Neuron (in vitro differentiated cells): ENCODE measurements at regions not wholly inside any gene's neighbourhood (a gene's known extent, or its start where the extent isn't known, plus 50 kb on each side); places are given as distances from the start of the nearest gene placed in this dataset.

Experiments used
- H2AFZ ChIP-seq: one replicate; pipeline ENCODE4 v1.6.1; 2013; ENCODE audit warnings: low read depth, mild to moderate bottlenecking, inconsistent platforms, low read length, moderate library complexity
- H3K27me3 ChIP-seq: one replicate; pipeline ENCODE4 v1.6.1; 2013; ENCODE audit warnings: low read length; ENCODE audit not compliant: insufficient read depth
- H3K36me3 ChIP-seq: one replicate; pipeline ENCODE4 v1.6.1; 2013; ENCODE audit warnings: low read length; ENCODE audit not compliant: insufficient read depth
- H3K4me1 ChIP-seq: one replicate; pipeline ENCODE4 v1.6.1; 2013; ENCODE audit warnings: low read length; ENCODE audit not compliant: insufficient read depth
- H3K4me3 ChIP-seq: 2 replicates; pipeline ENCODE4 v1.5.1; 2013; ENCODE audit warnings: mild to moderate bottlenecking, low read length, moderate library complexity
- H3K9me3 ChIP-seq: one replicate; pipeline ENCODE4 v1.6.1; 2013; ENCODE audit warnings: low read length

DNA sequence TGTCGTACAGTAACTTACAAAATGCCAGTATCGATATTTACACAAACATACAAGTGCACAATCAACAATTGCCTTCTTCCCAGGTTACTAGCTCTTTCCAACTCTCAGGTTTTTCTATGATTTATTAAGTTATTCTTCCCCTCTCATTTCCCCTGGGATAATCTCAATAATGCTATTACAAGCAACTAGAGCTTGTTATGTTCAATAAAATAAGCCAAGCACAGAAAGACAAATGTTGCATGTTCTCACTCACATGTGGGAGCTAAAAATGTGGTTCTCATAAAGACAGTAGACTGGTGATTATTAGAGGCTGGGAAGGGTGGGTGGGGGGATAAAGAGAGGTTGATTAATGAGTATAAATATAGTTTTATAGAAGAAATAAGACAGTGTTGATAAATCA lies 577.1 kb downstream of the HACE1 start:
- Histone ChIP-seq H2AFZ (no peak overlapping the region), H3K36me3 (no peaks in the 10 kb centered on the region), H3K27me3 (no peaks in the 10 kb centered on the region), H3K4me1 (no peaks in the 10 kb centered on the region), H3K9me3 (no peaks in the 10 kb centered on the region), H3K4me3 (no peak overlapping the region)

DNA sequence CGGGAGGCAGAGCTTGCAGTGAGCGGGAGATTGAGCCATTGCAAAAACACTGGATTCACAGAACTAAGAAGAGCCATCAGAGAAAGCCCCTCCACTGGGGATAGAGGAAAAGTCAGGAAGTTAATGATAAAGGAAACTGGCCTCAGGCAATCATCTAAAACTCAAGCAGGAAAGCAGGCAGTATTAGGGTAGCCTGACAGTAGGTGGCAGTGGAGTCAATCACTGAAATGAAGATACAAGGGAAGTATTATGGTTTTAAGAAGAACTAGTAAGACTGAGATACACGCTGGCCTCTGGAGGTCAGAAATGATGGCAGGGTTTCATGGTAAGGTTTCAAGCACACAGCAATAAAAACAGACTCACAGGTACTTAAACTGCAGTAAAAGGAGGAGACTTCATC lies 578.3 kb downstream of the HACE1 start:
- no peaks in the 10 kb centered on the region for H3K4me1 ChIP-seq
- H3K9me3 ChIP-seq: no peaks in the 10 kb centered on the region
- H2AFZ ChIP-seq: no peak overlapping the region
- no peak overlapping the region for H3K4me3 ChIP-seq
- no peaks in the 10 kb centered on the region for H3K27me3 ChIP-seq
- no peaks in the 10 kb centered on the region for H3K36me3 ChIP-seq

DNA sequence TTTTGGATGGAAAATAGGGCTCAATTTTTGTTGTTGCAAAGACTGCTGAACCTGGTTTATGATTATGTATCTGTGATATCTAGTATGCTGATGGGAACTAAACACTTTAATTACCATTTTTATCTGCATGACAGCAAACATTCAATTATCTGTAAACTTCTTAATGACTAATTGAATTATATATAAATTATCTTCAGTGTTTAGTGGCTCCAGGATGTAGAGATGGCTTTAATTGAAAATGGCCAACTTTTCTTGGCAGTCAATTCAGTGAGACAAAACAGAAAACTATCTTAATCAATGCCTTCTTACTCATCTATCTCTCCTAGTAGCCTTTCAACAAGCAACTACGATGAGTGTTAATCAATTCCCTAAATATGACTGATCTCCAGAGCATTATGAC lies 591.3 kb downstream of the HACE1 start:
- Histone ChIP-seq H3K27me3 (no peaks in the 10 kb centered on the region), H3K4me1 (no peaks in the 10 kb centered on the region), H3K9me3 (no peaks in the 10 kb centered on the region), H2AFZ (no peak overlapping the region), H3K4me3 (no peak overlapping the region), H3K36me3 (no peaks in the 10 kb centered on the region)

DNA sequence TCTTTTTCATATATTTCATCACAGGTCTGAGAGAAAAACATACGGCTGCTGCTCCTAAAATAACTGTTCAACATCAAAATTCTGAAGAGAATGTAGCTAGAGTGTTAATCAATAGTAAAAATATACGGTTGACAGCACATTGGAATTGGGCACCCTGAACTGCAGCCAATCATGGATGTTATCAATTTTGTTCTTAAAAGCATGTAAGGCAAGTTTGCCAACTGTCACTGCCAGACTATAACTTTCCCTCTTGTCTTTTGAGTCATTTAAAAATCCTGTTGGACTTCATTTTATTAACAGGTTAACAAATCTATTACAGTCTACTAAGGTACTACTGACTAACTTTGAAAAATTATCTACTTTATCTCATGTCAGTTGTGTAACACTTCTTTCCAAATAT lies 592.8 kb downstream of the HACE1 start:
- no peaks in the 10 kb centered on the region for H3K36me3 ChIP-seq
- H3K4me3 ChIP-seq: no peak overlapping the region
- H3K4me1 ChIP-seq: no peaks in the 10 kb centered on the region
- no peaks in the 10 kb centered on the region for H3K27me3 ChIP-seq
- no peak overlapping the region for H2AFZ ChIP-seq
- no peaks in the 10 kb centered on the region for H3K9me3 ChIP-seq

DNA sequence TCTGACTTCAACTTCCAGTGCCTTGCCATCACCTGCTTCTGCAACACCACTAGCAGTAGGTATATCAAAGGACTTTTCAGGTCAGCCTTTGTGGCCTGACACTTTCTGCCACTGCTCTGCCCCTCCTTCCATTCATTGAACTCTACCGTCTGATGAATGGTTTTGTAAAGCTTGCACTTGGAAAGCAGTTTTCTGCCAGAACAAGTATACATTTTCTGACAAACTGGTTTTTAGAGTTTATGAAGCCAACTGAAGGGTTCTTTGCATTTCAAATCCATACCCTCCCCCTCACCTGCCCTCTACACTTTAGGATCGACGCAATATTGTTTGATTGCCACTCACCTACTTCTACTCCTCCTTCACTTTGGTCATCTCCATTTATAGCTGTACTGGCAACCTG lies 603.1 kb downstream of the HACE1 start:
- H3K27me3 ChIP-seq: no peaks in the 10 kb centered on the region
- H3K4me3 ChIP-seq: no peak overlapping the region
- no peaks in the 10 kb centered on the region for H3K36me3 ChIP-seq
- H3K4me1 ChIP-seq: no peaks in the 10 kb centered on the region
- H3K9me3 ChIP-seq: no peaks in the 10 kb centered on the region
- H2AFZ ChIP-seq: no peak overlapping the region

DNA sequence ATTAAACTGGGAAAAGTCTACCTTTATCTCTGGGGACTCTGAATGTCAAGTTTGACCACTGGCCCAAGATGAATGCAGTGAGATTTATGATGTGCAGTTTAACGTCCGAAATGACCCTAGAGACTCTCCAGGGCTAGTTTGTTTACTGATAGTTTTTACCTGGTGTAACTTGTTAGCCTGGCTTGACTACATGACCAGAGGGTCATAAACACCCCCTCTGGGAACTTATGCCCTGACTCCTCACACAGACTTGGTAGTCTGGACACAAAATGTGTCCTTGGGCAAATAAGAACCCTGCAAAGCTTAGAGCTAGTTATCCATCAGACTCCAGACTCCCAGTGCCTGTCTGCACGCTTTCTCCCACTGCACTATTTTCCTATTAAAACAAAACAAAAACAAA lies 606.5 kb downstream of the HACE1 start:
- no peaks in the 10 kb centered on the region for H3K9me3 ChIP-seq
- H3K27me3 ChIP-seq: no peaks in the 10 kb centered on the region
- no peak overlapping the region for H2AFZ ChIP-seq
- H3K36me3 ChIP-seq: no peaks in the 10 kb centered on the region
- no peak overlapping the region for H3K4me3 ChIP-seq
- H3K4me1 ChIP-seq: no peaks in the 10 kb centered on the region

DNA sequence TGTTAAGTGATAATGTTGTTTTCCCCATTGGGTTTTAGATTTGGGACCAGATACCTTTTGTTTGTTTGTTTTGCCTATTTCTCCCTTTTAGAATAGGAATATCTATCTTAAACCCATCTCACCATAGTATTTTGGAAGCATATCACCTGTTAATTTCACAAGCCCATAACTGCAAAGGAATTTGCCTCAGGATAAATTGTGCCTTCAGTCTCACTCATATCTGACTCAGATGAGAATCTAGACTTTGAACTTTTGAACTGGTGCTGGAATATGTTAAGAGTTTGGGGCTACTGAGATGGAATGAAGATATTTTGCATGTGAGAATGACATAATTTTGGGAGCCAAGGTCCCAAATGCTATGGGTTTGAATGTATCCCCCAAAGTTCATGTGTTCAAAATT lies 607.4 kb downstream of the HACE1 start:
- Histone ChIP-seq H3K9me3 (no peaks in the 10 kb centered on the region), H3K4me1 (no peaks in the 10 kb centered on the region), H3K36me3 (no peaks in the 10 kb centered on the region), H3K27me3 (no peaks in the 10 kb centered on the region), H3K4me3 (no peak overlapping the region), H2AFZ (no peak overlapping the region)

DNA sequence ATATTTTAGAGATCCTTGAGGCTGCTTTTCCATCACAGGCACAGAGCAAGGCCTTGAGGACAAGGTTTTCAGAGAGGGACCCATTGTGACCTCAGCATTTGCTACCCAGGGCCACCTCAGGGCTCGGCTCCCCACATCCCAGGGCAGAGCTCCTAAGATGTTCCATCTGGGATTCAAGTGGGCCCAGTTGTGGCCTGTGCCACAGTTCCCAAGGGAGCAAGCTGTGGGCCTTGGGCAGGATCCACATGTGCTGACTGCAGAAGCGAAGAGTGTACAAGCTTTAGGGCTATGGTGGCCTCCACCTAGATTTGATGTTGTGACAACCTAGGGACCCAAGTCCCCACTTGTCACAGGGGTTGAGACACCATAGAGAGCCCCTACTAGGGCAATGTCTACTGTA lies 608.1 kb downstream of the HACE1 start:
- Histone ChIP-seq H3K4me1 (no peaks in the 10 kb centered on the region), H3K4me3 (no peak overlapping the region), H2AFZ (no peak overlapping the region), H3K36me3 (no peaks in the 10 kb centered on the region), H3K9me3 (no peaks in the 10 kb centered on the region), H3K27me3 (no peaks in the 10 kb centered on the region)

DNA sequence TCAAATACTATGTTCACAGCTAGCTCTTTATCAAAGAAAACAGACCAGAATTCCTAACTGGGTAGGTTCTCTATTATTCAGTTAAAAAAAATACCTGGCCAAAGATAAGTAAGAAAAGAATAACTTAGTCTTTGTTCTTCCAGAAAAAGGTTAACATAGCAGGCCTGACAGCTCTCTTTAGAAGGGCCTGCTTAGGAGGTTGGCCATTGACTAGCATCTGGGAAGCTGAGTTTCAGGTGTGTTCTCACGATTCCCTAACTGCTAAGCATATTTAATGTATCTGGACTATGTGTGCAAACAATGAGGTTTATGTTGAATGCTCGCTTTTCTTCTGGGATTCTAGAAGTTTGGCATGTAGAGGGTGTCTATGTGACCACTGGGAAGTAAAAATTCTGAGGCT lies 618.9 kb downstream of the HACE1 start:
- no peaks in the 10 kb centered on the region for H3K27me3 ChIP-seq
- H2AFZ ChIP-seq: no peak overlapping the region
- no peak overlapping the region for H3K4me3 ChIP-seq
- no peaks in the 10 kb centered on the region for H3K36me3 ChIP-seq
- no peaks in the 10 kb centered on the region for H3K9me3 ChIP-seq
- no peaks in the 10 kb centered on the region for H3K4me1 ChIP-seq

DNA sequence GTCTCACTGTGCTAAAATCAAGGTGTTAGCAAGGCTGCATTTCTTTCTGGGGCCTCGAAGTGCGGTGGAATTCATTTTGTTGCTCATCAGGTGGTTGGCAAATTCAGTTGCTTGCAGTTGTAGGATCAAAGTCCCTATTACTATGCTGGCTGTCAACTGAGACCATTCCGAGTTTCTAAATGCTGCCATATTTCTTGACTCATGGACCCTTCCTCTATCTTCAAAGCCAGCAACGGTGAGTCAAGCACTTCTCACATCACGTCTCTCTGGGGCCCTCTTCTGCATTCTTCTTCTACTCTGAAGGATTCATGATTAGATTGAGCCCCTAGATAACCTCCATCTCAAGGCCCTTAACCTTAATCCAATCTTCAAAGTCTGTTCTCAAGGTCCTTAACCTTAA lies 619.7 kb downstream of the HACE1 start:
- H3K4me3 ChIP-seq: no peak overlapping the region
- no peak overlapping the region for H2AFZ ChIP-seq
- no peaks in the 10 kb centered on the region for H3K27me3 ChIP-seq
- no peaks in the 10 kb centered on the region for H3K9me3 ChIP-seq
- H3K36me3 ChIP-seq: no peaks in the 10 kb centered on the region
- no peaks in the 10 kb centered on the region for H3K4me1 ChIP-seq

DNA sequence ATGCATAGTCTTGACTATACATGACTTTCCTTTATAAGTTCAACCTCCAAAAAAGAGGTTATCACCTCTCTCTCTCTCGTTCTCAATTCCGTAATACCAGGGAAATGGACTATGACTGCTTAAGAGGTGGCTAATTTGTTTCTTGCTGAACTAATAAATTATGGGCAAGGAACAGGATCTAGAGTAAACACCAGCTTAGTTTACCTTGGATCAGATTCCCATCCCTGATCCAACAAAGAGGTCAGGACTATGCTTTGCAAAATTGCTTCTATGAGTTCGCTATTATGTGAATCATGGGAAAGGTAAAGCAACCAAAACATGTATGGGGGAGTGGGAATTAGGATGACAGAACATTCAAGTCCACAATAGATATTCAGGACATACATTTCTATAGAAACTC lies 630.7 kb downstream of the HACE1 start:
- Histone ChIP-seq H2AFZ (no peak overlapping the region), H3K36me3 (no peaks in the 10 kb centered on the region), H3K4me1 (no peaks in the 10 kb centered on the region), H3K27me3 (no peaks in the 10 kb centered on the region), H3K9me3 (no peaks in the 10 kb centered on the region), H3K4me3 (no peak overlapping the region)

DNA sequence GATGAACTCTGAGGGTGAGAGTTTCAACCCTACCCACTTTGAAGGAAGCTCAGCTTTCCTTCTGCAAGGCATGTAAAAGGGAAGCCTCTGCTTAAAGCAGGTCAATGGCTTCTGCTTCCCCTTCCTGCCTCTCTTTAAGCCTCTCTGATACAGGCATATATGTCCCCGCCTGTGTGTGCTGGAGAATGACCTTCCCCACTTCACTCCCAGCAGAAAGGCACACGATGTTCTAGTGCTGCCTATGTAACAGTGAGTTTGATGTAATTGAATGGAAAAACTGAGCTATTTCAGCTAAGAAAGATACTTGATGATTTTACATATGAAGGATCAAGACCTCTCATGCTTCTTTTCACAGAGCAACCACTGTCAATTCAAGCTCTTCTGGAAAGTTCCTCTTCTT lies 632.2 kb downstream of the HACE1 start:
- Histone ChIP-seq H3K4me3 (no peak overlapping the region), H3K9me3 (no peaks in the 10 kb centered on the region), H3K27me3 (no peaks in the 10 kb centered on the region), H2AFZ (no peak overlapping the region), H3K36me3 (no peaks in the 10 kb centered on the region), H3K4me1 (no peaks in the 10 kb centered on the region)

DNA sequence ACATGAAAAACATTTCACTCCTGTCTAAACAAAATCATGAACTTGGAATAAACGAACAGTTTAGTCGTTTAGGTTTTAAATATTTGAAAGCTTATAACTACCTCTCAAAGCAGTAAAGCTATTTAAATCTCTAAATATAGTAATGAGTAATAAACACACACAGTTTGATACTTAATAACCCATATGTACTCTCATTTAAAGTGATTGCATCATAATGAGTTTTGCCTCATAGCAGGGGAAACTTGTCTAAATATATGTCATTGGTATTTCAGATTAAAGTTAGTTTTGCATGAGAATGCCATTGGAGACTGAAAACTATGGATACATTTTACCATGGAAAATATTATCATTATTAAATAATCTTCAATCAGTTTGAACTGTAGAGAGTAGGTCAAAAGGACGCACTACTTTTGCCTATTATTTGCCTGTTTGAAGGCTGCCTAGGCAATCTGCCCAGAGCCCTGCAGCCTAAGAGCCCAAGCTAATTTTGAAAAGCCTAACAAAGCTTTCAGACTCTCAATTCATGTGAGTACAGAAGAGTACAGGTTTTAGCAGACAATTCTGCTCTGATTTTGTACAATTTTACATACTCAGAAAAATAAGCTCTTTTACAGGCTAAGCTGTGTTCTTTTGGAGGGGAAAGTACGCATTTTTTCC lies 632.8 kb downstream of the HACE1 start:
- H3K27me3 ChIP-seq: no peaks in the 10 kb centered on the region
- no peaks in the 10 kb centered on the region for H3K9me3 ChIP-seq
- no peaks in the 10 kb centered on the region for H3K4me1 ChIP-seq
- H3K4me3 ChIP-seq: no peak overlapping the region
- H3K36me3 ChIP-seq: no peaks in the 10 kb centered on the region
- H2AFZ ChIP-seq: no peak overlapping the region

DNA sequence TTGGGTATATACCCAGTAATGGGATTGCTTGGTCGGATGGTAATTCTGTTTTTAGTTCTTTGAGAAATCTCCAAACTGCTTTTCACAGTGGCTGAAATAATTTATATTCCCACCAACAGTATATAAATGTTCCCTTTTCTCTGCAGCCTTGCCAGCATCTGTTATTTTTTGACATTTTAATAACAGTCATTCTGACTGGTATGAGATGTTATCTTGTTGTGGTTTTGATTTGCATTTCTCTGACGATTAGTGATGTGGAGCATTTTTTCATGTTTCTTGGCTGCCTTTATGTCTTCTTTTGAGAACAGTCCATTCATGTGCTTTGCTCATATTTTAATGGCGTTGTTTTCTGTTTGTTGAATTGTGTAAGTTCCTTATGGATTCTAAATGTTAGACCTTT lies 641.6 kb downstream of the HACE1 start:
- H3K36me3 ChIP-seq: no peaks in the 10 kb centered on the region
- no peak overlapping the region for H3K4me3 ChIP-seq
- H3K27me3 ChIP-seq: no peaks in the 10 kb centered on the region
- no peaks in the 10 kb centered on the region for H3K4me1 ChIP-seq
- no peak overlapping the region for H2AFZ ChIP-seq
- no peaks in the 10 kb centered on the region for H3K9me3 ChIP-seq
